ENCODE measurements at regions not wholly inside any gene's neighbourhood (a gene's known extent, or its start where the extent isn't known, plus 50 kb on each side); places are given as distances from the start of the nearest gene placed in this dataset.

- Histone ChIP-seq H2AFZ (replicated peaks) (no peak overlapping the region), H4K20me1 (ENCODE audit: low read depth) (no peaks in the 10 kb centered on the region), H3K4me2 (no peak overlapping the region), H3K79me2 (ENCODE audit: low read depth) (no peaks in the 10 kb centered on the region), H3K9me3 (ENCODE audit: low read depth) (no peaks in the 10 kb centered on the region), H3F3A (ENCODE audit: low read depth) (no peaks in the 10 kb centered on the region), H3K27ac (no peak overlapping the region), H3K36me3 (no peaks in the 10 kb centered on the region), H3K27me3 (peaks cover 3% of the 10 kb centered on the region), H3K4me1 (no peaks in the 10 kb centered on the region), H3K4me3 (no peak overlapping the region), H3K9ac (no peak overlapping the region)
- Mint-ChIP-seq H3K4me1 (peaks cover 15% of the 10 kb centered on the region), H3K27me3 (ENCODE audit: insufficient read depth, low read depth) (peaks cover 2% of the 10 kb centered on the region), H3K4me3 (no peak overlapping the region), H3K27ac (no peak overlapping the region), H3K36me3 (no peaks in the 10 kb centered on the region), H3K9me3 (peaks cover 4% of the 10 kb centered on the region)
- DNase-seq (ENCODE audit: low spot score): no peak
- no peak for TF ChIP-seq EZH2phosphoT487 (IDR thresholded peaks at IDR 0.05)
- TF ChIP-seq CTCF (IDR thresholded peaks at IDR 0.05): no peak
- TF ChIP-seq EZH2 (IDR thresholded peaks at IDR 0.05): no peak
Observed at GRCh38 chr5:174386846-174387245, 337.5 kb upstream of the MSX2 start.

GRCh38 chr5:174387448-174387847, 336.9 kb upstream of the MSX2 start:
- peaks cover 2% of the 10 kb centered on the region for H3K27me3 Mint-ChIP-seq (ENCODE audit: insufficient read depth, low read depth)

DNA sequence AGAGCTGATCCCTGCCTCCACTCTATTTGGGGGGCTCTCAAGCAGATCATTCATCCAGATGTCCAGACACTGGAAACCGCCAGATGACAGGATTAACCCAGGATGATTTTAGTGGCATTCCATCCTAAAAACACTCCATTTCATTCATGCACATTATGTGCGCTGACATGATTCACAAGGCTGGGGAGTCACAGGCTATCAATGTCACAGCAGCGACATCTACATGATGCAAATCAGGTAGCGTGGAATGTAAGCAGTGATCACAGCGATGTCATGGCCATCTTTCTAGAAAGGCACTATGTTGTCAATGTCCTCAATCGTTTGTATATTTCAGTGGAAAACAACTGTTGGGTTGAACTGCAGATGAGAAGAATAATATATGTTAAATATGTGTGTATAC, 331.5 kb upstream of the MSX2 start:
- TF ChIP-seq CTCF (IDR thresholded peaks at IDR 0.05): no peak
- no peak for TF ChIP-seq EZH2phosphoT487 (IDR thresholded peaks at IDR 0.05)
- no peak for TF ChIP-seq EZH2 (IDR thresholded peaks at IDR 0.05)
- Mint-ChIP-seq H3K27me3 (ENCODE audit: insufficient read depth, low read depth) (peaks cover 3% of the 10 kb centered on the region), H3K27ac (no peak overlapping the region), H3K4me3 (no peak overlapping the region), H3K4me1 (peaks cover 5% of the 10 kb centered on the region), H3K36me3 (no peaks in the 10 kb centered on the region), H3K9me3 (no peaks in the 10 kb centered on the region)
- Histone ChIP-seq H3K27me3 (peaks cover 3% of the 10 kb centered on the region), H3K79me2 (ENCODE audit: low read depth) (no peaks in the 10 kb centered on the region), H3K4me3 (no peak overlapping the region), H3K9ac (no peak overlapping the region), H2AFZ (replicated peaks) (no peak overlapping the region), H3K27ac (no peak overlapping the region), H3K4me1 (no peaks in the 10 kb centered on the region), H4K20me1 (ENCODE audit: low read depth) (no peaks in the 10 kb centered on the region), H3F3A (ENCODE audit: low read depth) (no peaks in the 10 kb centered on the region), H3K4me2 (no peak overlapping the region), H3K9me3 (ENCODE audit: low read depth) (no peaks in the 10 kb centered on the region), H3K36me3 (no peaks in the 10 kb centered on the region)
- no peak for DNase-seq (ENCODE audit: low spot score)

More at GRCh38 chr5:174387448-174387847, 336.9 kb upstream of the MSX2 start:
- Histone ChIP-seq H3K4me1 (no peaks in the 10 kb centered on the region), H3K9me3 (ENCODE audit: low read depth) (no peaks in the 10 kb centered on the region), H3K27ac (no peak overlapping the region), H4K20me1 (ENCODE audit: low read depth) (no peaks in the 10 kb centered on the region), H3K79me2 (ENCODE audit: low read depth) (no peaks in the 10 kb centered on the region), H3K9ac (no peak overlapping the region), H3F3A (ENCODE audit: low read depth) (no peaks in the 10 kb centered on the region), H3K27me3 (peaks cover 3% of the 10 kb centered on the region), H2AFZ (replicated peaks) (no peak overlapping the region), H3K4me3 (no peak overlapping the region), H3K4me2 (no peak overlapping the region), H3K36me3 (no peaks in the 10 kb centered on the region)
- Mint-ChIP-seq H3K4me1 (peaks cover 18% of the 10 kb centered on the region), H3K4me3 (no peak overlapping the region), H3K36me3 (no peaks in the 10 kb centered on the region), H3K27ac (no peak overlapping the region), H3K9me3 (peaks cover 4% of the 10 kb centered on the region)
- TF ChIP-seq CTCF (IDR thresholded peaks at IDR 0.05) (no peak), EZH2phosphoT487 (IDR thresholded peaks at IDR 0.05) (no peak), EZH2 (IDR thresholded peaks at IDR 0.05) (no peak)
- no peak for DNase-seq (ENCODE audit: low spot score)

Data from neural progenitor cell (in vitro differentiated cells).